ENCODE measurements at regions not wholly inside any gene's neighbourhood (a gene's known extent, or its start where the extent isn't known, plus 50 kb on each side); places are given as distances from the start of the nearest gene placed in this dataset.

DNA sequence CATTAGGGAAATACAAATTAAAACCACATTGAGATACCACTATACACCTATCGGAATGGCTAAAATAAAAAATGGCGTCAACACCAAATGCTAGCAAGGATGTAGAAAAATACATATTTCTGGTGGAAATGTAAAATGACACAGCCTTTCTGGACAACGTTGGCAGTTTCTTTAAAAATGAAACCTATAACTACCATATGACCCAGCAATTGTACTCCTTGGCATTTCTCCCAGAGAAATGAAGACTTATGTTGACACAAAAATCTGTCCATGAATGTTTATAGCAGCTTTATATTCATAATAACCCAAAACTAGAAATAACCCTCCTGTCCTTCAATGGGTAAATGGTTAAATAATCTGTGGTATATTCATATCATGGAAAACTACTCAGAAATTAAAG, 188.7 kb upstream of the RAD23B start:
- H4K20me1 ChIP-seq (ENCODE audit: insufficient read depth, low read length, poor library complexity, severe bottlenecking) = no peaks in the 10 kb centered on the region
- no peaks in the 10 kb centered on the region for H3K9me2 ChIP-seq (replicated peaks; ENCODE audit: low read depth, low read length)
- H3K36me3 ChIP-seq (ENCODE audit: insufficient read depth, low read length) = no peaks in the 10 kb centered on the region
- H2AFZ ChIP-seq (ENCODE audit: low read length) = no peak overlapping the region
- no peaks in the 10 kb centered on the region for H3K9me3 ChIP-seq (ENCODE audit: insufficient read depth, low read depth, low read length)
- TF ChIP-seq, protein P1, sequence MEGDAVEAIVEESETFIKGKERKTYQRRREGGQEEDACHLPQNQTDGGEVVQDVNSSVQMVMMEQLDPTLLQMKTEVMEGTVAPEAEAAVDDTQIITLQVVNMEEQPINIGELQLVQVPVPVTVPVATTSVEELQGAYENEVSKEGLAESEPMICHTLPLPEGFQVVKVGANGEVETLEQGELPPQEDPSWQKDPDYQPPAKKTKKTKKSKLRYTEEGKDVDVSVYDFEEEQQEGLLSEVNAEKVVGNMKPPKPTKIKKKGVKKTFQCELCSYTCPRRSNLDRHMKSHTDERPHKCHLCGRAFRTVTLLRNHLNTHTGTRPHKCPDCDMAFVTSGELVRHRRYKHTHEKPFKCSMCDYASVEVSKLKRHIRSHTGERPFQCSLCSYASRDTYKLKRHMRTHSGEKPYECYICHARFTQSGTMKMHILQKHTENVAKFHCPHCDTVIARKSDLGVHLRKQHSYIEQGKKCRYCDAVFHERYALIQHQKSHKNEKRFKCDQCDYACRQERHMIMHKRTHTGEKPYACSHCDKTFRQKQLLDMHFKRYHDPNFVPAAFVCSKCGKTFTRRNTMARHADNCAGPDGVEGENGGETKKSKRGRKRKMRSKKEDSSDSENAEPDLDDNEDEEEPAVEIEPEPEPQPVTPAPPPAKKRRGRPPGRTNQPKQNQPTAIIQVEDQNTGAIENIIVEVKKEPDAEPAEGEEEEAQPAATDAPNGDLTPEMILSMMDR (conservative IDR thresholded peaks at IDR 0.05; ENCODE audit: low read length) = no peak
- TF ChIP-seq EZH2phosphoT487 (IDR thresholded peaks at IDR 0.05; ENCODE audit: borderline replicate concordance) = no peak
- no peaks in the 10 kb centered on the region for H3K79me2 ChIP-seq (ENCODE audit: insufficient read depth, low read length)
- H3K4me3 ChIP-seq (ENCODE audit: low read length, poor library complexity, severe bottlenecking) = no peak overlapping the region
- no peak overlapping the region for H3K9ac ChIP-seq (ENCODE audit: low read depth, low read length, poor library complexity, severe bottlenecking)
- no peak overlapping the region for H3K4me2 ChIP-seq (ENCODE audit: low read depth, low read length, poor library complexity, severe bottlenecking)
- no peaks in the 10 kb centered on the region for H3F3A ChIP-seq (ENCODE audit: low read depth)
- H3K27me3 ChIP-seq (ENCODE audit: insufficient read depth, low read length, poor library complexity, severe bottlenecking) = no peaks in the 10 kb centered on the region
- peaks cover 8% of the 10 kb centered on the region for H3K4me1 ChIP-seq (ENCODE audit: insufficient read depth, low read length, poor library complexity, severe bottlenecking)

DNA sequence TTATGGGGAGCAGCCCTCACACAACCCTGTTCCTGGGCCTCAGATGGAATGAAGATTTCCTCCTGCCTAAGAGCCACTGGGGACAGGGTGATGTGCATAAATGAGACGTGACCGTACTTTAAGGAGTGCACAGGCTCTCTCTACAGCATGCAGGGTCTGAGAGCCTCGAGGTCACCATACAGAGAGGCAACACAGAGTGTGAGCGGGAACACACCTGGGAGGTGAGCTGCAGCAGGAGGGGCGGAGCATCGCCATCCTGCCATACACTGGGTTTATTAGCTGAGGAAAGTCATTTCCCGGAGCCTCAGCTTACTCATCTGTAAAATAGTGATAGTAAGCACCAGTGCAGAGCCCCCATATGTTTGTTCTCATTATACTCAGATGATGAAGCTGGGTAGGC, 182.5 kb upstream of the RAD23B start:
- H3K27me3 ChIP-seq (ENCODE audit: insufficient read depth, low read length, poor library complexity, severe bottlenecking) = peaks cover 4% of the 10 kb centered on the region
- no peaks in the 10 kb centered on the region for H3K9me3 ChIP-seq (ENCODE audit: insufficient read depth, low read depth, low read length)
- no peaks in the 10 kb centered on the region for H3K36me3 ChIP-seq (ENCODE audit: insufficient read depth, low read length)
- H3K9me2 ChIP-seq (replicated peaks; ENCODE audit: low read depth, low read length) = no peaks in the 10 kb centered on the region
- no peak overlapping the region for H3K4me2 ChIP-seq (ENCODE audit: low read depth, low read length, poor library complexity, severe bottlenecking)
- H3F3A ChIP-seq (ENCODE audit: low read depth) = no peaks in the 10 kb centered on the region
- H4K20me1 ChIP-seq (ENCODE audit: insufficient read depth, low read length, poor library complexity, severe bottlenecking) = no peaks in the 10 kb centered on the region
- peaks cover 5% of the 10 kb centered on the region for H3K4me1 ChIP-seq (ENCODE audit: insufficient read depth, low read length, poor library complexity, severe bottlenecking)
- H3K79me2 ChIP-seq (ENCODE audit: insufficient read depth, low read length) = no peaks in the 10 kb centered on the region
- H3K9ac ChIP-seq (ENCODE audit: low read depth, low read length, poor library complexity, severe bottlenecking) = no peak overlapping the region
- H2AFZ ChIP-seq (ENCODE audit: low read length) = no peak overlapping the region
- TF ChIP-seq, protein P1 (conservative IDR thresholded peaks at IDR 0.05; ENCODE audit: low read length) = no peak
- TF ChIP-seq EZH2phosphoT487 (IDR thresholded peaks at IDR 0.05; ENCODE audit: borderline replicate concordance) = no peak
- no peak overlapping the region for H3K4me3 ChIP-seq (ENCODE audit: low read length, poor library complexity, severe bottlenecking)

DNA sequence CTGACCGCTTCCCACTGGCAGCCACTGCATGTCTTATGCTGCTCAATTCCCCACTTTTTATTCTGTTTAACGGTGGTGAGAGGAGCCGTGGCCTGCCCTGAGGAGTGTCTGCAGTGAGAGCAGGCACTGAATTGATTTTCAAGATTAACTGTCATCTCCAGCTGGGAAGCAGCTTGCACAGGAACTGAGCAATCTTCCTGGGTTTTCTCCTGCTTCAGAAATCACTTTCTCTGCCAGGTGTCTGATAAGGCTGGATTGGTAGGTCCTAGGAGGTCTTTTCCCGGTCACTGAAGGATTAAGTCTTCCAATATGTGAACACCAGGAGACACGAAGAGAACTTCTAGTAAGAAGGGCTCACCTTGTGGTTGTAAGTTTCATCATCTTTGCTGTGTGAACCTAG, 181.1 kb upstream of the RAD23B start:
- no peaks in the 10 kb centered on the region for H3K79me2 ChIP-seq (ENCODE audit: insufficient read depth, low read length)
- no peaks in the 10 kb centered on the region for H3K9me2 ChIP-seq (replicated peaks; ENCODE audit: low read depth, low read length)
- H3K9me3 ChIP-seq (ENCODE audit: insufficient read depth, low read depth, low read length) = no peaks in the 10 kb centered on the region
- H3K4me1 ChIP-seq (ENCODE audit: insufficient read depth, low read length, poor library complexity, severe bottlenecking) = no peaks in the 10 kb centered on the region
- no peaks in the 10 kb centered on the region for H3F3A ChIP-seq (ENCODE audit: low read depth)
- H4K20me1 ChIP-seq (ENCODE audit: insufficient read depth, low read length, poor library complexity, severe bottlenecking) = no peaks in the 10 kb centered on the region
- no peak overlapping the region for H3K4me3 ChIP-seq (ENCODE audit: low read length, poor library complexity, severe bottlenecking)
- TF ChIP-seq, protein P1 (conservative IDR thresholded peaks at IDR 0.05; ENCODE audit: low read length) = no peak
- TF ChIP-seq EZH2phosphoT487 (IDR thresholded peaks at IDR 0.05; ENCODE audit: borderline replicate concordance) = no peak
- H3K36me3 ChIP-seq (ENCODE audit: insufficient read depth, low read length) = no peaks in the 10 kb centered on the region
- H3K27me3 ChIP-seq (ENCODE audit: insufficient read depth, low read length, poor library complexity, severe bottlenecking) = peaks cover 5% of the 10 kb centered on the region
- H2AFZ ChIP-seq (ENCODE audit: low read length) = no peak overlapping the region
- no peak overlapping the region for H3K4me2 ChIP-seq (ENCODE audit: low read depth, low read length, poor library complexity, severe bottlenecking)
- no peak overlapping the region for H3K9ac ChIP-seq (ENCODE audit: low read depth, low read length, poor library complexity, severe bottlenecking)

Measured in Loucy (cell line).